HepG2 (cell line): ENCODE measurements at regions not wholly inside any gene's neighbourhood (a gene's known extent, or its start where the extent isn't known, plus 50 kb on each side); places are given as distances from the start of the nearest gene placed in this dataset.
"Not testable (repeated sequence)": the region's sequence is repeated elsewhere in the genome, so short reads cannot be mapped to it uniquely, and the experiment has no call there.

Experiments used
- ATAC-seq: fragments of 200-7000 bp; cut with Tn5 transposase; 3 replicates; pipeline ENCODE4 v1.9.1; 2020; ENCODE audit warnings: mild to moderate bottlenecking, moderate library complexity
- BruUV-seq: library from RNA; stranded (reverse); fragments of 400-500 nt; replicated peaks from 2 replicates; lab custom pipeline; 2021; lab: Mats Ljungman, UMichigan
- CTCF ChIA-PET: fragments of 300-600 bp; formaldehyde crosslinking; extraction: SDS; loops from one replicate; lab custom pipeline; 2021; ENCODE audit warnings: low total read pairs, inconsistent platforms, low intra/inter-chr PET ratio; lab: Yijun Ruan, JAX
- POLR2A ChIA-PET: fragments of 350-600 bp; sonication (Branson Sonifier 250); formaldehyde crosslinking; loops from one replicate; lab custom pipeline; 2020; ENCODE audit warnings: antibody characterized with exemption, inconsistent platforms; lab: Yijun Ruan, JAX
- DNase-seq: peaks from one replicate; pipeline ENCODE4 v3.0.0-alpha.2; 2015; ENCODE audit warnings: low spot score
- FAIRE-seq: peaks from 3 replicates; lab custom pipeline; 2011; peaks lifted over from hg19 to GRCh38; lab: Jason Lieb, UNC
- H2AFZ ChIP-seq: one replicate; pipeline ENCODE4 v1.6.1; 2011; ENCODE audit warnings: low read length, inconsistent platforms
- H3K27ac ChIP-seq: fragments of 300-600 bp; 3 replicates; pipeline ENCODE4 v1.8.0; 2011; ENCODE audit warnings: mixed run types, mild to moderate bottlenecking, mixed read lengths, low read length, inconsistent platforms; ENCODE audit not compliant: insufficient read depth; ENCODE audit errors: extremely low read length
- H3K27me3 ChIP-seq, 2 experiments: fragments of 200-600 bp in 1 of 2; 2 replicates in 1 of 2; 3 replicates in 1 of 2; pipeline versions ENCODE4 v1.6.0 to v1.8.0; 2011; ENCODE audit warnings: low read length in 2 of 2, mild to moderate bottlenecking in 2 of 2, moderate library complexity in 2 of 2, inconsistent platforms in 1 of 2; ENCODE audit not compliant: insufficient read depth in 2 of 2, control insufficient read depth in 1 of 2
- H3K36me3 ChIP-seq, 2 experiments: fragments of 200-600 bp in 1 of 2; replicated peaks in 1 of 2; 2 replicates in 1 of 2; 3 replicates in 1 of 2; pipeline versions ENCODE4 v1.5.1 to v1.8.0; 2011; ENCODE audit warnings: low read length in 2 of 2, inconsistent platforms in 1 of 2; ENCODE audit not compliant: insufficient read depth in 2 of 2, control insufficient read depth in 1 of 2
- H3K4me1 ChIP-seq: 2 replicates; pipeline ENCODE4 v1.5.1; 2012; ENCODE audit warnings: low read length, inconsistent platforms; ENCODE audit not compliant: insufficient read depth
- H3K4me2 ChIP-seq: 2 replicates; pipeline ENCODE4 v1.6.0; 2011; ENCODE audit warnings: low read depth, low read length, inconsistent platforms
- H3K4me3 ChIP-seq, 3 experiments: fragments of 200-600 bp in 1 of 3; sonication (generic), shearing (Covaris generic) in 1 of 3; replicated peaks in 1 of 3; 2 replicates each; pipeline ENCODE4 v1.5.1; 2011 to 2016; ENCODE audit warnings: low read length in 3 of 3, inconsistent platforms in 2 of 3, low read depth in 2 of 3, mild to moderate bottlenecking in 2 of 3, control low read depth in 1 of 3, mixed read lengths in 1 of 3; ENCODE audit not compliant: insufficient read depth in 1 of 3
- H3K79me2 ChIP-seq: one replicate; pipeline ENCODE4 v1.6.1; 2011; ENCODE audit warnings: low read length, inconsistent platforms; ENCODE audit not compliant: insufficient read depth
- H3K9ac ChIP-seq: 2 replicates; pipeline ENCODE4 v1.6.0; 2011; ENCODE audit warnings: mild to moderate bottlenecking, low read depth, low read length, inconsistent platforms; ENCODE audit not compliant: insufficient read depth
- H3K9me3 ChIP-seq: 2 replicates; pipeline ENCODE4 v1.5.1; 2012; ENCODE audit warnings: mild to moderate bottlenecking, low read length
- H4K20me1 ChIP-seq: 2 replicates; pipeline ENCODE4 v1.6.0; 2011; ENCODE audit warnings: inconsistent platforms, mild to moderate bottlenecking, low read length, moderate library complexity; ENCODE audit not compliant: insufficient read depth
- CREB1 ChIP-seq, 2 experiments: fragments of 450-650 bp in 1 of 2; IDR thresholded peaks; 2 replicates each; pipeline ENCODE4 v1.6.1; 2016 to 2017; ENCODE audit warnings: control low read depth in 1 of 2, mild to moderate bottlenecking in 1 of 2, missing compliant biosample characterization in 1 of 2, missing genetic modification characterization in 1 of 2
- STAG1 ChIP-seq: sonication (generic); formaldehyde crosslinking; IDR thresholded peaks from 2 replicates; pipeline ENCODE4 v1.4.0; 2020; ENCODE audit warnings: missing genetic modification reagents
- WGBS: methylation state at CpG from one replicate; pipeline ENCODE4 v1.1.6; 2017; ENCODE audit warnings: low lambda C conversion rate; 5-methylcytosine and 5-hydroxymethylcytosine counted together
- in situ Hi-C: cut with HindIII; loops from 2 replicates; pipeline ENCODE4 v1.10.0; 2017; ENCODE audit warnings: low pct_unique_long_range_greater_than_20kb; ENCODE audit not compliant: extremely low pct_ligation_motif_present
- intact Hi-C: fragments of 100-400 bp; cut with micrococcal nuclease; formaldehyde crosslinking; loops from one replicate; pipeline ENCODE4 v1.10.0; 2022; ENCODE audit not compliant: unreplicated experiment
- TF ChIP-seq, protein P1 (sequence below): sonication (generic); formaldehyde crosslinking; IDR thresholded peaks from 2 replicates; pipeline ENCODE4 v1.5.0; 2020; ENCODE audit warnings: mild to moderate bottlenecking, missing genetic modification reagents, moderate library complexity

DNA sequence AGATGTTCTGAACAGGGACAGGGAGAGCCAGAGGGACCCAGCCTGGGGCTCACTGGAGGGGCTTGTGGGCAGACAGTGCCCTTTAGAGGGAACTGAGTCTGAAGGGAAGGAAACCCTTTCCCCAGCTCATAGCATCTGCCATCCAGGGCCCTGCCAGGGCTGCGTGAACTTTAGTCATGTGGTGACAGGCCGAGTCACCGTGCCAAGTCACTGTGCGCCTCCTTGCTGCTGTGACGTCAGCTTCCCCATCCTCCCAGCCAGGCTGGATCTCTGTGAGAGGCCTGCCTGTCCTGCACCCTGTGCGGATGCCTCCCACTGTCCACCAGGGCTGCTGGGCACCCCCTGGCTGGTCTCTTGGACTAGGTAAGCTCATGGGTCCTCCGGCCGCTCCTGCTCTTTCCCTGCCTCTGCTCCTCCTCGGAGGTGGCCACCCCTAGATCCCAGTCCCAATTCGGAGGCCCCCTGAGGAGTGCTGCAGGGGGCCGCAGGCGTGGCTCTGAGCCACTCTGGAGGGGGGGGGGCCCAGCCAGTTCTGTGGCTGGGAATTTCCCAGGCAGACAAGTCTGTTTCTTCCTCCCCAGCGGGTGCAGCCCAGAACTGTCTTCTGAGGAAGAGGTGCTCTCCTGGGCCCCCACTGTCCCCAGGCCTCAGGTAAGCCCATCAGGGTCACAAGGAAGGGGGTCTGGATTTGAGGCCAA is 3080.9 kb downstream of the RPIA start:
- H3K4me2 ChIP-seq; H2AFZ ChIP-seq; FAIRE-seq; DNase-seq; intact Hi-C loops; H4K20me1 ChIP-seq; POLR2A ChIA-PET; H3K4me3 ChIP-seq; H3K79me2 ChIP-seq; H3K9ac ChIP-seq; H3K36me3 ChIP-seq; H3K9me3 ChIP-seq; CTCF ChIA-PET; H3K4me1 ChIP-seq; H3K27ac ChIP-seq; H3K27me3 ChIP-seq; in situ Hi-C loops; BruUV-seq; TF ChIP-seq CREB1 (CRISPR knock-in tag; IDR thresholded peaks at IDR 0.05): not testable (repeated sequence)
- 25% methylated on average over 9 of the region's 13 CpGs for WGBS
- TF ChIP-seq CREB1 (IDR thresholded peaks at IDR 0.05): peak; percentile 88
- peak; percentile 22 for ATAC-seq

DNA sequence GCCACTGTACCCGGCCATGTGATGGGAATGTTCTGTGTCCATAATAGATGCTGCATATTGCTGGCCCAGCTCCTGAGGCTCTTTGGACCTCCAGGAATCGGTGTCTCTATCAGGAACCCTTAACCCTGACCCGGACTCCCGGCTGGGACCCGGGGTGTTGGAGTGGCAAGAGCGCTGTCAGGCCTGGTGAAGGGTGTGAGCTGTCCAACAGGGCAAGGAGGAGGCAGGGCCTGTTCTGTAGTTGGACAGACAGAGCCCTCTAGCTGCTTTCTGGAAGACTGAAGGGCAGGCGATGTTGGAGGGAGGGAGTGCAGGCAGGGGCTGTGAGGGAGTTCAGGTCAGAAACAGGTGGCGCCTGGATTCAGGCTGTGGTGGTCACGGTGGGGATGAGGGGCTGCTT is 3082.3 kb downstream of the RPIA start:
- H3K4me1 ChIP-seq, FAIRE-seq, H3K4me3 ChIP-seq, H3K4me2 ChIP-seq, BruUV-seq, H3K9ac ChIP-seq, H2AFZ ChIP-seq, H3K36me3 ChIP-seq, H3K79me2 ChIP-seq, CTCF ChIA-PET, DNase-seq, H3K27me3 ChIP-seq, H4K20me1 ChIP-seq, H3K9me3 ChIP-seq, POLR2A ChIA-PET, intact Hi-C loops, in situ Hi-C loops, ATAC-seq, H3K27ac ChIP-seq: not testable (repeated sequence)
- WGBS: 20% methylated on average over 9 of the region's 9 CpGs
- TF ChIP-seq, protein P1, sequence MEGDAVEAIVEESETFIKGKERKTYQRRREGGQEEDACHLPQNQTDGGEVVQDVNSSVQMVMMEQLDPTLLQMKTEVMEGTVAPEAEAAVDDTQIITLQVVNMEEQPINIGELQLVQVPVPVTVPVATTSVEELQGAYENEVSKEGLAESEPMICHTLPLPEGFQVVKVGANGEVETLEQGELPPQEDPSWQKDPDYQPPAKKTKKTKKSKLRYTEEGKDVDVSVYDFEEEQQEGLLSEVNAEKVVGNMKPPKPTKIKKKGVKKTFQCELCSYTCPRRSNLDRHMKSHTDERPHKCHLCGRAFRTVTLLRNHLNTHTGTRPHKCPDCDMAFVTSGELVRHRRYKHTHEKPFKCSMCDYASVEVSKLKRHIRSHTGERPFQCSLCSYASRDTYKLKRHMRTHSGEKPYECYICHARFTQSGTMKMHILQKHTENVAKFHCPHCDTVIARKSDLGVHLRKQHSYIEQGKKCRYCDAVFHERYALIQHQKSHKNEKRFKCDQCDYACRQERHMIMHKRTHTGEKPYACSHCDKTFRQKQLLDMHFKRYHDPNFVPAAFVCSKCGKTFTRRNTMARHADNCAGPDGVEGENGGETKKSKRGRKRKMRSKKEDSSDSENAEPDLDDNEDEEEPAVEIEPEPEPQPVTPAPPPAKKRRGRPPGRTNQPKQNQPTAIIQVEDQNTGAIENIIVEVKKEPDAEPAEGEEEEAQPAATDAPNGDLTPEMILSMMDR (CRISPR knock-in tag): 0 out of 2 replicates have a peak, but pooled peaks have one; percentile 19
- TF ChIP-seq STAG1 (CRISPR knock-in tag): peak; percentile 40; the same call in 1 of the 2 replicates

DNA sequence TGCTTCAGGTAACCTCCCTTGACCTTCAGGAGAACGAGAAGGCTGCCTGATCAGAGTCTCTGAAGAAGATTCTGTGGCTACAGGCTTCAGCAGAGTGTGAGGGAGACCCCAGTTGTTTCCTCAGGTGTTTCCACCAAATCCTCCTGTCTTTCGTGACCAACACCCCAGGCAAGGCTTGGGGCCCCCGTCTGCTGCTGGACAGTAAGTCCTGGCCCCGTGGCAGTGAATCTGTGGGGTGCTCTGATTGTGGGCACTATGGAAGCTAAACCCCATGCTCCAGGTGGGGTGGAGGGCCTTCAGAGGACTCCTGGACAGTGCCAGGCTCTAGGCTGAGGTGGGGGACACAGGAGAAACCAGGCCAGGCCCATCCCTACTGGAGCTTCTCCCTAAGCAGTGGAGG is 3083.7 kb downstream of the RPIA start:
- H4K20me1 ChIP-seq, H3K4me1 ChIP-seq, H3K36me3 ChIP-seq, CTCF ChIA-PET, H3K9me3 ChIP-seq, intact Hi-C loops, ATAC-seq, POLR2A ChIA-PET, H2AFZ ChIP-seq, H3K9ac ChIP-seq, H3K4me2 ChIP-seq, FAIRE-seq, BruUV-seq, H3K27me3 ChIP-seq, DNase-seq, in situ Hi-C loops, H3K27ac ChIP-seq, H3K79me2 ChIP-seq, H3K4me3 ChIP-seq: not testable (repeated sequence)
- 23% methylated on average over 4 of the region's 4 CpGs for WGBS
